Breast epithelium (tissue), 3 donors: ENCODE measurements at regions not wholly inside any gene's neighbourhood (a gene's known extent, or its start where the extent isn't known, plus 50 kb on each side); places are given as distances from the start of the nearest gene placed in this dataset.
"Not testable (repeated sequence)": the region's sequence is repeated elsewhere in the genome, so short reads cannot be mapped to it uniquely, and the experiment has no call there.

Source experiments
- CTCF ChIP-seq, 3 donors: fragments of 450-650 bp; IDR thresholded peaks; one replicate each; pipeline ENCODE4 v1.5.1; 2016 to 2017; ENCODE audit warnings: antibody characterized with exemption in 3 of 3, mild to moderate bottlenecking in 3 of 3, moderate library complexity in 3 of 3
- POLR2A ChIP-seq: fragments of 450-650 bp; IDR thresholded peaks from one replicate; pipeline ENCODE4 v1.6.1; 2016; ENCODE audit warnings: antibody characterized with exemption, mild to moderate bottlenecking, moderate library complexity

GRCh38 chrX:144202726-144203125 is 318.9 kb downstream of the UBE2NL start:
- not testable (repeated sequence) for TF ChIP-seq CTCF (IDR thresholded peaks at IDR 0.05); POLR2A
